ENCODE measurements at regions not wholly inside any gene's neighbourhood (a gene's known extent, or its start where the extent isn't known, plus 50 kb on each side); places are given as distances from the start of the nearest gene placed in this dataset.

DNA sequence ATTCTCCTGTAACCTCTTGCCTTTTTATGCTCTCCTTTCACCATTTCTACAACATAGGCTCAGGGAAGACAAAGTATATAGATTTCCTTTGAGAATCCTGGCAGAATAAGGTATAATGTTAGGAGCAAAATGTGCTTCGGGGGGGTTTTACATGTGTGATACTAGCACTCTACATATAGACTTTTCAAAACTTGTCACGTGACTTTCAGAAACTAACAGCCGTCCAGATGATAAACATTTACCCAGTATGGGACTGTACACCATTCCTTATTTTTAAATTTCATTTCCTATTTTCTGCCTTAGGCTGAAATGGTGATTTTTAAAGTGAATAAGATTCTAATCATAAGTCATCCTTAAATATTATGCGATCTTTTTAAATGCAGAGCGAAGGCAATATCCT is 420.4 kb upstream of the PITX2 start:
- intact Hi-C loops (cut with DNase I), result no loop called here
- no peaks in the 10 kb centered on the region for H3K36me3 ChIP-seq
- H3K27ac ChIP-seq, result no peak overlapping the region
- no peak for TF ChIP-seq POLR2A (IDR thresholded peaks at IDR 0.05)
- TF ChIP-seq POLR2AphosphoS5 (IDR thresholded peaks at IDR 0.05), result no peak
- TF ChIP-seq, protein P1, sequence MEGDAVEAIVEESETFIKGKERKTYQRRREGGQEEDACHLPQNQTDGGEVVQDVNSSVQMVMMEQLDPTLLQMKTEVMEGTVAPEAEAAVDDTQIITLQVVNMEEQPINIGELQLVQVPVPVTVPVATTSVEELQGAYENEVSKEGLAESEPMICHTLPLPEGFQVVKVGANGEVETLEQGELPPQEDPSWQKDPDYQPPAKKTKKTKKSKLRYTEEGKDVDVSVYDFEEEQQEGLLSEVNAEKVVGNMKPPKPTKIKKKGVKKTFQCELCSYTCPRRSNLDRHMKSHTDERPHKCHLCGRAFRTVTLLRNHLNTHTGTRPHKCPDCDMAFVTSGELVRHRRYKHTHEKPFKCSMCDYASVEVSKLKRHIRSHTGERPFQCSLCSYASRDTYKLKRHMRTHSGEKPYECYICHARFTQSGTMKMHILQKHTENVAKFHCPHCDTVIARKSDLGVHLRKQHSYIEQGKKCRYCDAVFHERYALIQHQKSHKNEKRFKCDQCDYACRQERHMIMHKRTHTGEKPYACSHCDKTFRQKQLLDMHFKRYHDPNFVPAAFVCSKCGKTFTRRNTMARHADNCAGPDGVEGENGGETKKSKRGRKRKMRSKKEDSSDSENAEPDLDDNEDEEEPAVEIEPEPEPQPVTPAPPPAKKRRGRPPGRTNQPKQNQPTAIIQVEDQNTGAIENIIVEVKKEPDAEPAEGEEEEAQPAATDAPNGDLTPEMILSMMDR (IDR thresholded peaks at IDR 0.05), result no peak
- whole genome bisulfite sequencing, result 78% methylated on average over 5 of the region's 5 CpGs
- no peak overlapping the region for H3K4me3 ChIP-seq
- H3K4me1 ChIP-seq (replicated peaks), result no peaks in the 10 kb centered on the region
- no peaks in the 10 kb centered on the region for H3K9me3 ChIP-seq
- no peaks in the 10 kb centered on the region for H3K27me3 ChIP-seq (replicated peaks; ENCODE audit: insufficient read depth)
- no peak for DNase-seq (ENCODE audit: low spot score)

DNA sequence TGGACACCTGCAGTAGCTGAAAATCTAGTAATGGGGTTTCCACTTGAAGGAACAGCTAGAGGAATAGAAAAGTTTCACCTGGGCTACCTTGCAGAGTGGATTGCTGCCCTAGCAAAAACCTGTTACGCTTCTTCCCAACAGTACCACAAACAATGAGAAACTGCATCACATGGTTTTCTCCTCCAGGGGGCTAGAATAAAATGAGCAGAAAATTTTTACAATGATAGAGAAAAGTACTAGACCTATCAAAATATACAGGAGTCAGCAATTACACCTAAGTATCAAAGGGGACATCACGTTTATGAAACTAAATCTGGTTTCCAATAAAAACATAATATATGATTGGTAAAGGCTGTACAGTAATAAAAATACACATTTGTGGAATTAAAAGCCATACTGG is 423.1 kb upstream of the PITX2 start:
- WGBS, result 72% methylated on average over 2 of the region's 2 CpGs
- no peaks in the 10 kb centered on the region for H3K36me3 ChIP-seq
- H3K4me1 ChIP-seq (replicated peaks), result no peaks in the 10 kb centered on the region
- H3K9me3 ChIP-seq, result no peaks in the 10 kb centered on the region
- no peak overlapping the region for H3K4me3 ChIP-seq
- DNase-seq (ENCODE audit: low spot score), result no peak
- intact Hi-C loops (cut with DNase I), result no loop called here
- TF ChIP-seq POLR2AphosphoS5 (IDR thresholded peaks at IDR 0.05), result no peak
- TF ChIP-seq POLR2A (IDR thresholded peaks at IDR 0.05), result no peak
- TF ChIP-seq, protein P1 (IDR thresholded peaks at IDR 0.05), result no peak
- H3K27me3 ChIP-seq (replicated peaks; ENCODE audit: insufficient read depth), result no peaks in the 10 kb centered on the region
- no peak overlapping the region for H3K27ac ChIP-seq

DNA sequence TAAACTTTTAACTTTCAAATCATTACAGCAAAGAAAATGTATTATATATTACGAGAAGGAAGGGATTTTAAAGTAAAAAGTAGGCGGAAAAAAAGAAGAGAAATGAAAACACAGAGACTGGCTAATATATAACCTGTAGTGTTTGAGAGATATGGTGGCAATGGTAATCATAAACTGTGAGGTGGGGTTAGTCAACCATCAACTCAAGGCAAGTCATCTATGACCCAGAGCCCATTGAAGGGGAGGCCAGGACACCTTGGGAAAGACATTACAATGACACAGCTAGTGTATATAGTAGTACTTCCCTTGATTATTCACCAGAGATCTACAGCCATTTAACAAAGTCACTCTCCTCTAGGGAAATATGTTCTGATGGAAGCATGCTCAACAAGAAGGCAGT is 423.9 kb upstream of the PITX2 start:
- no peak for DNase-seq (ENCODE audit: low spot score)
- no peaks in the 10 kb centered on the region for H3K36me3 ChIP-seq
- H3K4me3 ChIP-seq, result no peak overlapping the region
- H3K27ac ChIP-seq, result no peak overlapping the region
- TF ChIP-seq POLR2AphosphoS5 (IDR thresholded peaks at IDR 0.05) (no peak), POLR2A (IDR thresholded peaks at IDR 0.05) (no peak)
- TF ChIP-seq, protein P1 (IDR thresholded peaks at IDR 0.05), result no peak
- H3K27me3 ChIP-seq (replicated peaks; ENCODE audit: insufficient read depth), result no peaks in the 10 kb centered on the region
- intact Hi-C loops (cut with DNase I), result no loop called here
- H3K9me3 ChIP-seq, result no peaks in the 10 kb centered on the region
- no peaks in the 10 kb centered on the region for H3K4me1 ChIP-seq (replicated peaks)
- 83% methylated on average over 2 of the region's 2 CpGs for WGBS

DNA sequence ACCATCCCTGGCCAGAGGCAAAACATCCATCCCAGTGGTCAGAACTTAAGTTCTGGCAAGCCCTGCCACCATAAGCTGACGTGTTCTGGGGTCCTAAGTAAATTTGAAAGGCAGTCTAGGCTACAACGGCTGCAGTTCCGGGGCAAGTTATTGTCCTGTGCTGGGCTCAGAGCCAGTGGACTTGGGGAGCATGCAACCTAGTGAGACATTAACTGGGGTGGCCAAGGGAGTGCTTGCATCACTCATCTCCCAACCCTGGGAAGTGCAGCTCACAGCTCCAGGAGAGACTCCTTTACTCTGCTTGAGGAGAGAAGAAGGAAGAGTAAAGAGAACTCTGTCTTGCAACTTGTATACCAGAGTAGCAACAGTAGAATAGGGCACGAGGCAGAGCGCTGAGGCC is 425.4 kb upstream of the PITX2 start:
- TF ChIP-seq, protein P1 (IDR thresholded peaks at IDR 0.05), result no peak
- TF ChIP-seq POLR2A (IDR thresholded peaks at IDR 0.05), result no peak
- no peak for TF ChIP-seq POLR2AphosphoS5 (IDR thresholded peaks at IDR 0.05)
- Histone ChIP-seq H3K36me3 (no peaks in the 10 kb centered on the region), H3K4me1 (replicated peaks) (no peaks in the 10 kb centered on the region), H3K27ac (no peak overlapping the region), H3K9me3 (no peaks in the 10 kb centered on the region), H3K27me3 (replicated peaks; ENCODE audit: insufficient read depth) (no peaks in the 10 kb centered on the region), H3K4me3 (no peak overlapping the region)
- intact Hi-C loops (cut with DNase I), result no loop called here
- 80% methylated on average over 5 of the region's 5 CpGs for WGBS
- no peak for DNase-seq (ENCODE audit: low spot score)

DNA sequence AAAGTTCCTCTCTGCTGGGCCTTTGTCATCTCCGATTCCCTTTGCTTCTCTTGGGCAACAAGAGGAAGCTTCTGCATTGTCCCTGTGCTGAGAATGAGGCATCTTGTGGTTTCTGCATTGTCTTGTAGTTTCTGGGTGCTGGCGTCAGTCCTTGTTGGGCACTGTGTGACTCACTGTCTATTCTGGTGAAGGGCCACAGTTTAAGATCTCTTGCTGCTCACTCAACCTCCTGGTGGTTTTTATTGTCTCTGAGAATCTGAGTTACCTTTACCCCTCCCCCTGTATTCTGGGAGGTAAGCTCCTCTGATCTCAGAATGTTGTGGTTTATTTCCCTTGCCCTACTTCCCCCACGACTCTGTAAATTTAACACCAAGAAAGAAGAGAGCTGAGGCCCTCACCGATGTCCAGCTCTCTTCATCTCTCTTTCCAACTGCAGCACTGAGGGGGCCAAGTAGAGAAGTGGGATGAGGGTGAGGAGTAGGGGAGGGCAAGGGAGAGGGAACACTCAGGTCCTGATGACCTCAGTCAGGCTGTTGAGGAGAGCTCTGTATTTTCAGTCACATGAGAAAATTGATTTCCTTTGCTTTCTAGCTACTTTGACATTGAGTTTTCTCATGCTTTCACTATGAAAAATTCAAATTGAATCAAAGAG is 441.6 kb upstream of the PITX2 start:
- intact Hi-C loops (cut with DNase I), result no loop called here
- Histone ChIP-seq H3K4me1 (replicated peaks) (no peaks in the 10 kb centered on the region), H3K27ac (no peak overlapping the region), H3K9me3 (no peaks in the 10 kb centered on the region), H3K4me3 (no peak overlapping the region), H3K27me3 (replicated peaks; ENCODE audit: insufficient read depth) (no peaks in the 10 kb centered on the region), H3K36me3 (no peaks in the 10 kb centered on the region)
- 67% methylated on average over 4 of the region's 4 CpGs for WGBS
- TF ChIP-seq, protein P1 (IDR thresholded peaks at IDR 0.05), result no peak
- TF ChIP-seq POLR2AphosphoS5 (IDR thresholded peaks at IDR 0.05) (no peak), POLR2A (IDR thresholded peaks at IDR 0.05) (no peak)
- DNase-seq (ENCODE audit: low spot score), result no peak
